ENCODE measurements at regions not wholly inside any gene's neighbourhood (a gene's known extent, or its start where the extent isn't known, plus 50 kb on each side); places are given as distances from the start of the nearest gene placed in this dataset.
"Not testable (repeated sequence)": the region's sequence is repeated elsewhere in the genome, so short reads cannot be mapped to it uniquely, and the experiment has no call there.

DNA sequence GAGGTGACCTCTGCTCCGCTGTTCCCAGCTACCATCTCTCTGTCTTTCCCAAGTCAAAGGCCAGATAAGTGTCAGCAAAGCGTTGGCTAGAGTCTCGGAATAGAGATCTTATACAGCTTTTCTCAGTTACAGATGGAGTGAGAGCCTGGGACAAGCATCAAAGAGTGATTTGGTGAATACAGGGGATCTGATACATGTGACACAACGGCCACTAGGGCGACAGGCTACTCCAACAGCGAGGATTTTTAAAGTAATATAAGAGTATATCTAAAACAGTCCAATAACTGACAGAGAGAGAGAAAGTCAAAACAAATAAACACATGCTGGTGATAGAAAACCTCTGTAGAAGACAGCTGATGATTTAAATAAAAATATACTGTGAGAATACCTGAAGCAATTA, 433.1 kb upstream of the SMIM31 start:
- DNase-seq (ENCODE audit: low spot score) = no peak

GRCh38 chr4:164326056-164326455, 427.9 kb upstream of the SMIM31 start:
- DNase-seq (ENCODE audit: low spot score) = no peak

DNA sequence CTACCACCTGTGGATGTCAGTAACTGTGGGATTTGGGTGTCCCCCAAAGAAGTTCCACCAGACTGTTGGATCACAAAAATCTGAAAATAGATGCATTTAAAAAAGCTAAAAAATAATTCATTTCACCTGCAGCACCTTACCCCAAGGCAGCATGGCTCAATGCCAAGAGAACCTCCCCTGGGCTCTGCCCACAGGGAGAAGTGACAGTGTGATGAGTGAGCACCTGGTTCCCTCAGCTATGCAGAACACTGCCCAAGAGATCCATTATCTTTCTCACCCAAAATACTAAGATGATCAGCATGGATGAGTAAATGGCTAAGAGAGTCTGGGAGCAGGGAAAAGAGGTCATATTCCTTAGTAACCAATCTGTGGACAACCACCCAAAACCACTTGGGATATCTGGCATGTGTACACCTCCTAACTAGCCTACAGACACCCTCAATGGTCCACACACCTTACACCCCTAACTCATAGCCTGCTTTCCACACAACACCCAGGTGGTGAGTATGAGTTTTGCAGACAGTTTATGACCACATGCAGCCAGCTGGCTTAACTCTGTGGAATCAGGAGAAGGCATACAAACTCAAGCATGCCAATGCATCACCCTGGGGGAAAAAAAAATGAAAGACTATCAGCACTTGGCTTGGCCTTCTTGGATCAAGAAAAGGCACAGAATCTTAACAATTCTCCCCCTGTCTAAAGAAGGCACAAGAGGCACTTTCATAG, 416.5 kb upstream of the SMIM31 start:
- no peak for DNase-seq (ENCODE audit: low spot score)

DNA sequence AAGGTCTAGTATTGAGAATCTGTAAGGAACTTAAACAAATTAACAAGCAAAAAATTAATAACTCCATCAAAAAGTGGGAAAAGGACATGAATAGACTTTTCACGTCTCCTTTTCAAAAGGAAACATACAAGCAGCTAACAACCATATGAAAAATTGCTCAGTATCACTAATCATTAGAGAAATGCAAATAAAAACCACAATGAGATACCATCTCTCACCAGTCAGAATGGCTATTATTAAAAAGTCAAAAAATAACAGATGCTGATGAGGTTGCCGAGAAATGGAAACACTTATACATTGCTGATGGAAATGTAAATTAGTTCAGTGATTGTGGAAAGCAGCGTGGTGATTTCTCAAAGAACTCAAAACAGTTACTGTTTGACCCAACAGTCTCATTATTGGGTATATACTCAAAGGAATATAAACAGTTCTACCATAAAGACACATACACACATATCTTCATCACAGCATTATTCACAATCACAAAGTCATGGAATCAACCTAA, 410.4 kb upstream of the SMIM31 start:
- no peak for DNase-seq (ENCODE audit: low spot score)

DNA sequence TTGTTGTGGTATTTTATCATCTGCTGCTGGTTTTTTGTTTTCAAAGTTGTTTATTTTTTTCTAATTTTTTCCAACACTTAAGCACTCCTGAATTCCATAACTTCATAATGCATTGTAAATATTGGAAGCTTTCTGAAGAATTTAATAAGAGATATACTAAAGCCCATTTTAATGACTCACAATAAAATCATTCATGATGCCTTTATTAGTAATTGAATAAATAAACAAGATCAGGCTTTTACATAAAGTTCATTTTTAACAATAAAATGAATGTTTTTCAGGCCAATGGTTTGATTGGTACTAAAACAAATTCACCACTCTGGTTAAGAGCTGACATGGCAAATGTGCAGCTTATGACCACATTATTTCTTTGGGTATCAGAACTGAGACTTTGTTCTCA, 408.2 kb upstream of the SMIM31 start:
- no peak for DNase-seq (ENCODE audit: low spot score)

DNA sequence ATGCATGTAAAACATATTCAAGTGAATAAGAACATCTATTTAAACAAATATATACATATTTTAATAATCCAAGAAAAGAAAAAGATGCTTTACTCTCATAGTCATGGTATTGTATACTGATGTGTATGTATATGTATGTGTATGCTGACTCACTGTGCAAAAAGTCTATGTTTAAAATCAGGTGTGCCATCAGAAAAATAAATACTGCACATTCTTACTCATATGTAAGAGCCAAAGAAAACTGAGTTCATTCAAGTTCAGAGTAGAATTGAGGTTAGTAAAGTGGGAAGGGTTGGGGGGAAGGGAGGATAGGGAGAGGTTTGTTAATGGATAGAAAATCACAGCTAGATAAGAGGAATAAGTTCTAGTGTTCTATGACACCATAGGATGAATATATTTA, 403.9 kb upstream of the SMIM31 start:
- no peak for DNase-seq (ENCODE audit: low spot score)

GRCh38 chr4:164350716-164351115, 403.2 kb upstream of the SMIM31 start:
- not testable (repeated sequence) for DNase-seq (ENCODE audit: low spot score)

DNA sequence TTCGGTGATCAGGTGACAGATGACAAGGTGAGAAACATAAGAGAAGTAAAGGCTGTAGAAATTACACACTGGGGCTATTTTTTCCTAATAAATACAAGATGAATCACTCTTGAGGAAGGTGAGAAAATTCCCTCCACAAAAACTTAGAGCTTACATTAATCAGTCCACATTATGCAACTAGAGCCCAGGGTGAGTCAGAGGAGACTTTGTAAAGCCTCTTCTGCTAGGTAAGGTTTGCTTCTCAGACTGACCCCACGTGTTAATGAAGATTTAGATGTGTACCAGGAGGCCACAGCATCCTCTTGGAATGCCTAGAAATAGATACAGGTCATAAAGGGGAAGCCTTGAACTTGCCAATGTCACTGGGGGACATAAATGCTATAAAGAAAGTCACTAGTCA, 396.0 kb upstream of the SMIM31 start:
- no peak for DNase-seq (ENCODE audit: low spot score)

DNA sequence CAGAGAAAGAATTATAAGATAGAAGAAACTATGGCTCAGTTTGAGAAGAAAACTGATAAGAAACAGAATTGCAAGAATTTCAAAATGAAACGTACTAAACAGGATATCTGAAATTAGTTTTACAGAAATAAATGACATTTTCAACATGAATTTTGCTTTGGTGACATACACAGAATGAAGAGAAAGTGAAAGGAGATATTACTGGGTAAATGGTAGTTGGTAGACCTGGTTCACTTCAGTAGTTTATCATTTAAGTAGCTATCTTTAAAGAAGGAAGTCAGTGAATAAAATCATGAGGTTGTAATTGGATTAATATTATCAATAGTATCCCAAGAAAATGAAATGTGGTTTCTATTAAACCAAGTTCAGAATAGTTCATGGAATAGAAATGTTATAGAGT, 395.5 kb upstream of the SMIM31 start:
- no peak for DNase-seq (ENCODE audit: low spot score)

- no peak for DNase-seq (ENCODE audit: low spot score)
These were observed 394.1 kb upstream of the SMIM31 start for GRCh38 chr4:164359881-164360280.

GRCh38 chr4:164368894-164369293, 385.0 kb upstream of the SMIM31 start:
- no peak for DNase-seq (ENCODE audit: low spot score)

DNA sequence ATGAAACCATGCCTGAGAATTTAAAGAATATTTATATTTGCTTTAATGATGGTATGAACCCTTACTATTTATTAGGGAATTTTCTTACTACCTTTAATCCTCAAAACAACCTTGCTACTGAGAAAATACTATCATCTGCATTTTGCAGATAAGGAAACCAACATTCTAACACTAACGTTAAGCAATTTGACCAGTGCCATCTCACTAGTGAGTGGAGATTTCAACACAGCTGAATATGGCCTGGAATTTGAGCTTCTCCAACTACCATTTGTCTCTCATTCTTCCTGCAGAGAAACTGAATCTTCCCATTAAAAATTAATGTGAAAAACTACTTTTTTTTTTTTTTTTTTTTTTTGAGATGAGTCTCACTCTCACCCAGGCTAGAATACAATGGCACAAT, 380.9 kb upstream of the SMIM31 start:
- no peak for DNase-seq (ENCODE audit: low spot score)

- DNase-seq (ENCODE audit: low spot score) = no peak
These were observed 376.7 kb upstream of the SMIM31 start for GRCh38 chr4:164377277-164377676.

- DNase-seq (ENCODE audit: low spot score) = no peak
These were observed 375.6 kb upstream of the SMIM31 start for GRCh38 chr4:164378361-164378760.

GRCh38 chr4:164379694-164380093, 374.2 kb upstream of the SMIM31 start:
- no peak for DNase-seq (ENCODE audit: low spot score)

DNA sequence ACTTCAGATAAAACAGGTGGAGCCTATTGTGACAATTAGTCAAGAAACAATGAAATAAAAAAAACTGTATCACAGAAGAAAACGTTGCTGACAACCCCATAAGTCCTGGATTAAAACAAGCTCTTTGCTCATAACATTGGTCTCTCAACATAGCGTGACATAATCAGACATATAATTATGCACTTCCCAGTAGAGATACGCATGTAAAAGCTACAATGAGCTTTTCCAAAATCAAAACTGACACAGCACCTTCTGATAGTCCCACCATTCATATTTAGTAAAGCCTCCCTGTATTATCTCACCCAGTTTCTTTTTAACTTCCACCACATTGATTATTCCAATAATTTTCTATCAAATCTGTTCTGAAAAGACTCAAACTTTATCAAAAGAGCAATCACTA, 372.1 kb upstream of the SMIM31 start:
- DNase-seq (ENCODE audit: low spot score) = no peak

GRCh38 chr4:164383058-164383357, 370.9 kb upstream of the SMIM31 start:
- DNase-seq (ENCODE audit: low spot score) = no peak

DNA sequence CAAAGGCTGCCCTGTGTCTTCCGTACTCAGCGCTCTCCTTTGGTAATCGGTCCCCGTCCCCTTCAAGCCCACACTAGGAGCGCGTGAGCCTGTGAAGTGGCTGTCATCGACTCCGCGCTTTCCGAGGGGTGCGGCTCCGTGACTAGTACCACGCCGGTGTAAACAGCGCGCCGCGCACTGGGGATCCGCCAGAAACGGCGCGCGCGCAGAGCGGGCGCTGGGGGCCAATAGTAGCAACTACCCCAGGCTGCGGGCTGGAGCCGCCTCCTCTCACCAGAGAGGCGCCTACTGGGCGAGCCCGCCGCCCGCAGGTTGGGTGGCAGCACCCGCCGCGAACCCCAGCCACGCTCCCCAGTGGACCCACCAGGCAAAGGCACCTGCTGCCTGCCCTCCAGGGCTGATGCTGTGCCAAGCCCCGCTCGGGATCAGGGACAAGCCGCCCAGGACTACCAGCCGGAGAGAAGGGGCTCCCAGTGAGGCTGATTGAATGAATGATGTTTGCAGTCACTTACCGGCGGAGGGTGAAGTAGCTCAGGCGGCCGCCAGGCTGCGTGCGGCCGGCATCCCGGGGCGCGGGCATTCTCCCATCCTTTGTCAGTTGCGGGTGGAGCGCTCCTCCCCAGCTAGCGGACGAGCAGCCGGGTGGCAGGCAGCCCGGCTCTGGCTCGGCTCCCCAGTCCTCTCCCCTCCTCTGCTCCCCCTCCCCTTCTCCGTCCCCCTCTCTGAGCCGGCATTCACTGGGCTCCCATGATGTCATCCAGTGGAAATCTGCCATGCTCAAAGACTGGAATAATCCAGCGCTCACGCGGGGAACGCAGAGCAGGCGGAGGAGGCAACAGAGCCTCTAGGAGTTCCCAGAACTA, 370.3 kb upstream of the SMIM31 start:
- peak; percentile 2 for DNase-seq (ENCODE audit: low spot score)

GRCh38 chr4:164384416-164384815, 369.5 kb upstream of the SMIM31 start:
- DNase-seq (ENCODE audit: low spot score) = no peak

DNA sequence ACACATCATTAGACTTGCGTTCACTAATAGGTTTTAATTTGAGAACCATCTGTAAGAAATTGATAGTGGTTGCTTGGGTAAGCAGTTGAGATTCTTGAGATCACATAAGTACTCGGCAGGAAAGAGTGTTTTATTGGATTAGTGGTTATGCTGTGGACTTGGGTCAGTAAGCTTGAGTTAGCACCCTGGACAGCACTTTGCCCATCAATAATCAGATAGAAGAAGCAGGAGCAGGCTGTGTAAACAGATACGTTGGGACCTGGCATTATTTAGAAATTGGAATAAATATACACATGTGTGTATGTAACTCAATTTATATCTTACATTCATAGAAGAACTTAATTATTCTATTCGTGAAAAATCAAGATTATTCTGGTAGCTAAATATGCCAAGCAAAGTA, 357.5 kb upstream of the SMIM31 start:
- no peak for DNase-seq (ENCODE audit: low spot score)

DNA sequence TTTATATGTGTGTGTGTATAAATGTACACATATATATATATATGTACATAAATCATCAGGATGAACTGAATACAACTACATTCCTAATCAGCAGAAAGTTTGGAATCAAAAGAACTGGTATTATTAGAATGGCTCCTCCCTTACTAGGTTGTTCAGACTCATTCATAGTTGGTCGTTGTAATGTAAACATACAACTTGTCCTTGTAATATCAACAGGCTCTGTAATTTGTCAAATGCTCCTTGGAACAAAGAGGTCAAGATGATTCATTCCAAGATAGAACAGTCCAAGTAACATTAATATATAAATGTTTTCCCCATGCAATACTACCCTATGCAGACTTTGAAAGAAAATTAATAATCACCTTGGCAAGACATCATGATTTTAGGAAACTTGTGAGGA, 351.4 kb upstream of the SMIM31 start:
- DNase-seq (ENCODE audit: low spot score) = no peak

DNA sequence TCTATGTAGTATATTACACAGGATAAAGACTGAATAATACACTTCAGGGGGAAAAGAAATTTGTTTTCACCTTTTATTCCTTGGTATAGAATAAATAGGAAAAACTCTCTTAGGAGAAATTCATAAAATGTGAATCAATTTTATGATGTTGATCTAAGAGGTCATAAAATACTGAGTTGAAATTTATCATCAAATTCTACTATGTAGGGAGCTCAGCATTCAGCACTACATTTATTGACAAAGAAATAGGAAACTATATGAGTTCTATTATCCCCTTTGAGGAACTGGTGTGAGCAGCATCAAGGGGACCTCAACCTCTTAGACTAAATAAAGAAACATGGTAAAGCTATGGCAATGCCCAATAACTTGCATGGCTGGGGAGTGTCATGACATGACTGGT, 348.2 kb upstream of the SMIM31 start:
- DNase-seq (ENCODE audit: low spot score) = no peak

DNA sequence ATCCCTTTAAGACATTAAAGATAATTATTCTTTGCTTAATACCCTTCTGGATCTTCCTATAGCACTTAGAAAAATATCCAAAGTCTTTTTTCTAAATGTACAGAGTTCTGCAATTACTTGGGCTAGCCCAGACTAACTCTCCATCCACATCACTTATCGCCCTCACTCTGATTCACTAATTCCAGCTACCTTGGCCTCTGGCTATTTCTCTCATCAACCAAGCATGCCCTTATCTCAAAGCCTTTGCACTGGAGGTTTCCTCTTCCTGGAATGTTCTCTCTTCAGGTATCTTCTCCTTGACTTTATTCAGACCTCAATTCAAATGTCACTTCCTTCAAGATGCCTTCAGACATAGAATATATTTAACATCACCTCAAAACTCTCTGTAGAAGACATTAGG, 345.1 kb upstream of the SMIM31 start:
- no peak for DNase-seq (ENCODE audit: low spot score)

GRCh38 chr4:164410401-164410800, 343.5 kb upstream of the SMIM31 start:
- no peak for DNase-seq (ENCODE audit: low spot score)

All from GM03348 (cell line).